Endothelial cell of umbilical vein (primary cell): ENCODE measurements at regions not wholly inside any gene's neighbourhood (a gene's known extent, or its start where the extent isn't known, plus 50 kb on each side); places are given as distances from the start of the nearest gene placed in this dataset.
A peak's percentile ranks its signal among the peaks of the same experiment; 100 is the strongest.

Experiments
- BruUV-seq: library from RNA; stranded (reverse); fragments of 400-500 nt; replicated peaks from 2 replicates; lab custom pipeline; 2021; lab: Mats Ljungman, UMichigan
- CTCF ChIA-PET: fragments of 300-600, 350-600 bp; sonication (Branson Sonifier 250); formaldehyde crosslinking; loops from one replicate; lab custom pipeline; 2021; ENCODE audit warnings: antibody characterized with exemption, inconsistent platforms; lab: Charles Lee
- POLR2A ChIA-PET: fragments of 300-600, 350-600 bp; sonication (Branson Sonifier 250); formaldehyde crosslinking; loops from one replicate; lab custom pipeline; 2021; ENCODE audit warnings: antibody characterized with exemption, inconsistent platforms; lab: Charles Lee
- DNase-seq: peaks from one replicate; pipeline ENCODE4 v3.0.0-alpha.2; 2011; ENCODE audit warnings: low read depth, low spot score
- FAIRE-seq: peaks from 2 replicates; lab custom pipeline; 2011; peaks lifted over from hg19 to GRCh38; lab: Jason Lieb, UNC
- H2AFZ ChIP-seq: 2 replicates; pipeline ENCODE4 v1.6.0; 2012; ENCODE audit warnings: low read depth, low read length, control low read depth, inconsistent platforms
- H3K27ac ChIP-seq: 2 replicates; pipeline ENCODE4 v1.5.1; 2011; ENCODE audit warnings: low read depth, mild to moderate bottlenecking, control low read depth, low read length, moderate library complexity; ENCODE audit not compliant: insufficient read depth
- H3K27me3 ChIP-seq, 2 experiments: 2 replicates each; pipeline versions ENCODE4 v1.6.0 to v1.6.1; 2011; ENCODE audit warnings: low read length in 2 of 2, mixed read lengths in 1 of 2; ENCODE audit not compliant: control insufficient read depth in 2 of 2, insufficient read depth in 2 of 2
- H3K36me3 ChIP-seq, 2 experiments: 2 replicates in 1 of 2; 3 replicates in 1 of 2; pipeline ENCODE4 v1.5.1; 2011; ENCODE audit warnings: low read length in 2 of 2, mild to moderate bottlenecking in 1 of 2, moderate library complexity in 1 of 2; ENCODE audit not compliant: control insufficient read depth in 2 of 2, insufficient read depth in 2 of 2; ENCODE audit errors: extremely low read depth in 1 of 2
- H3K4me1 ChIP-seq: 3 replicates; pipeline ENCODE4 v1.5.1; 2011; ENCODE audit warnings: mild to moderate bottlenecking, low read length; ENCODE audit not compliant: control insufficient read depth, insufficient read depth; ENCODE audit errors: extremely low read depth
- H3K4me2 ChIP-seq: 2 replicates; pipeline ENCODE4 v1.6.1; 2011; ENCODE audit warnings: low read length, control low read depth, mixed read lengths; ENCODE audit not compliant: insufficient read depth
- H3K4me3 ChIP-seq, 3 experiments: fragments of 200-600 bp in 1 of 3; sonication (generic), shearing (Covaris generic) in 1 of 3; replicated peaks in 1 of 3; 2 replicates each; pipeline ENCODE4 v1.5.1; 2011 to 2016; ENCODE audit warnings: control low read depth in 3 of 3, low read length in 3 of 3, mild to moderate bottlenecking in 2 of 3, inconsistent platforms in 1 of 3, low read depth in 1 of 3, moderate library complexity in 1 of 3; ENCODE audit not compliant: insufficient read depth in 1 of 3
- H3K79me2 ChIP-seq: 2 replicates; pipeline ENCODE4 v1.6.0; 2012; ENCODE audit warnings: low read length, inconsistent platforms; ENCODE audit not compliant: control insufficient read depth, insufficient read depth
- H3K9ac ChIP-seq: replicated peaks from 2 replicates; pipeline ENCODE3; 2011; ENCODE audit warnings: low read length, control low read depth; ENCODE audit not compliant: insufficient read depth; ENCODE audit errors: extremely low read depth
- H3K9me1 ChIP-seq: replicated peaks from 3 replicates; pipeline ENCODE4 v1.6.0; 2011; ENCODE audit warnings: mild to moderate bottlenecking, low read length; ENCODE audit not compliant: control insufficient read depth, insufficient read depth; ENCODE audit errors: extremely low read depth
- H3K9me3 ChIP-seq: replicated peaks from 2 replicates; pipeline ENCODE4 v1.5.1; 2012; ENCODE audit warnings: low read length, inconsistent platforms; ENCODE audit not compliant: control insufficient read depth, insufficient read depth
- H4K20me1 ChIP-seq: replicated peaks from 2 replicates; pipeline ENCODE3; 2011; ENCODE audit warnings: mild to moderate bottlenecking, low read length; ENCODE audit not compliant: control insufficient read depth, insufficient read depth; ENCODE audit errors: extremely low read depth
- EZH2 ChIP-seq: IDR thresholded peaks from 2 replicates; pipeline ENCODE4 v1.6.1; 2012; ENCODE audit warnings: borderline replicate concordance, low read depth, mild to moderate bottlenecking, moderate library complexity, low read length, inconsistent platforms; ENCODE audit not compliant: severe bottlenecking
- FOS ChIP-seq: IDR thresholded peaks from 2 replicates; pipeline ENCODE4 v1.6.1; 2011; ENCODE audit warnings: mild to moderate bottlenecking, low read length, moderate library complexity, borderline replicate concordance; ENCODE audit not compliant: insufficient read depth
- GATA2 ChIP-seq: IDR thresholded peaks from 2 replicates; pipeline ENCODE4 v1.7.0; 2011; ENCODE audit warnings: low read depth, mild to moderate bottlenecking, moderate library complexity, mixed read lengths, low read length; ENCODE audit not compliant: insufficient read length, insufficient read depth
- JUN ChIP-seq: IDR thresholded peaks from 2 replicates; pipeline ENCODE4 v1.6.1; 2011; ENCODE audit warnings: borderline replicate concordance, low read depth; ENCODE audit not compliant: insufficient read length, insufficient read depth
- MAX ChIP-seq: IDR thresholded peaks from 2 replicates; pipeline ENCODE4 v1.6.1; 2011; ENCODE audit not compliant: insufficient read depth, insufficient read length
- MYC ChIP-seq: IDR thresholded peaks from one replicate; pipeline ENCODE4 v1.6.1; 2011; ENCODE audit warnings: mild to moderate bottlenecking, low read depth, low read length
- POLR2A ChIP-seq: IDR thresholded peaks from 2 replicates; pipeline ENCODE4 v1.6.1; 2012; ENCODE audit warnings: low read depth, mild to moderate bottlenecking, control low read depth, low read length
- POLR2AphosphoS5 ChIP-seq: IDR thresholded peaks from 2 replicates; pipeline ENCODE4 v1.6.1; 2012; ENCODE audit warnings: low read depth, mild to moderate bottlenecking, control low read depth, low read length, moderate library complexity; ENCODE audit not compliant: insufficient read depth
- dilution Hi-C: fragments of 300-500 bp; cut with MboI; formaldehyde crosslinking; loops from one replicate; pipeline ENCODE4 v1.15.0; 2019; ENCODE audit warnings: low sequenced_read_pairs; ENCODE audit not compliant: extremely low pct_ligation_motif_present
- intact Hi-C: fragments of 100-400 bp; cut with micrococcal nuclease; formaldehyde crosslinking; loops from one replicate; pipeline ENCODE4 v1.10.0; 2022
- TF ChIP-seq, protein P1 (sequence below), 2 donors: IDR thresholded peaks; 1 replicate in 1 of 2; 2 replicates in 1 of 2; pipeline ENCODE4 v1.5.1; 2011; ENCODE audit warnings: low read length in 2 of 2, mild to moderate bottlenecking in 2 of 2, moderate library complexity in 2 of 2, control low read depth in 1 of 2, inconsistent platforms in 1 of 2, low read depth in 1 of 2; ENCODE audit not compliant: insufficient read depth in 1 of 2; ENCODE audit errors: extremely low read depth in 1 of 2

DNA sequence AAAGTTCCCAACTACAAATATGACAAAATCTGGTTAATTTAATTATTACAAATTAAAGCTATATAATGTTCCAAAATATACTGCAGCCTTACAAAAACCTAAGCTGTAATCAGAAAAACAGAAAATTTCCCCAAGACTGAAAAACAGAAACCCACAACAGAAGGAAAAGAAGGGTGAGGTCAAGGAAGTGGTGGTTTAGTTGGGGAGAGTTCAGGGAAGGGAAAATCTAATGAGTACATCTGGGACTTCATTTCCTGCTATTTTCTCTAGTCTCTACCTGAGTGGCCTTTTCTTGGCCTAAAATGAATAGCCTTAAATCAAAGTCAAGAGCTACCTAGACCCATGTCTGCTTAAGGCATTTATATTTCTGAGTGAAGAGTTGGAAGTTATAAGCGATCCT is 66.2 kb upstream of the BEND6 start:
- TF ChIP-seq FOS: no peak
- TF ChIP-seq MAX: no peak
- TF ChIP-seq, protein P1, sequence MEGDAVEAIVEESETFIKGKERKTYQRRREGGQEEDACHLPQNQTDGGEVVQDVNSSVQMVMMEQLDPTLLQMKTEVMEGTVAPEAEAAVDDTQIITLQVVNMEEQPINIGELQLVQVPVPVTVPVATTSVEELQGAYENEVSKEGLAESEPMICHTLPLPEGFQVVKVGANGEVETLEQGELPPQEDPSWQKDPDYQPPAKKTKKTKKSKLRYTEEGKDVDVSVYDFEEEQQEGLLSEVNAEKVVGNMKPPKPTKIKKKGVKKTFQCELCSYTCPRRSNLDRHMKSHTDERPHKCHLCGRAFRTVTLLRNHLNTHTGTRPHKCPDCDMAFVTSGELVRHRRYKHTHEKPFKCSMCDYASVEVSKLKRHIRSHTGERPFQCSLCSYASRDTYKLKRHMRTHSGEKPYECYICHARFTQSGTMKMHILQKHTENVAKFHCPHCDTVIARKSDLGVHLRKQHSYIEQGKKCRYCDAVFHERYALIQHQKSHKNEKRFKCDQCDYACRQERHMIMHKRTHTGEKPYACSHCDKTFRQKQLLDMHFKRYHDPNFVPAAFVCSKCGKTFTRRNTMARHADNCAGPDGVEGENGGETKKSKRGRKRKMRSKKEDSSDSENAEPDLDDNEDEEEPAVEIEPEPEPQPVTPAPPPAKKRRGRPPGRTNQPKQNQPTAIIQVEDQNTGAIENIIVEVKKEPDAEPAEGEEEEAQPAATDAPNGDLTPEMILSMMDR (IDR thresholded peaks at IDR 0.05; ENCODE audit: extremely low read depth in 1 of 2, insufficient read depth in 1 of 2, low read depth in 1 of 2, low read length in 2 of 2): no peak
- no peak for TF ChIP-seq POLR2AphosphoS5
- TF ChIP-seq JUN: no peak
- no peak for TF ChIP-seq EZH2
- no peak for TF ChIP-seq GATA2
- no peak for TF ChIP-seq MYC
- no peak for TF ChIP-seq POLR2A
- ChIA-PET POLR2A (no interaction called here), CTCF (interaction anchor here (0.6 to 3.3 kb wide), 6 partner anchors 14 to 435 kb away, joined by 3 to 22 read pairs (median 6); no protein-coding TSS in a partner anchor)
- FAIRE-seq: no peak
- Histone ChIP-seq H3K27ac (no peak overlapping the region), H3K4me2 (peak overlapping the region; percentile 21), H3K79me2 (no peaks in the 10 kb centered on the region), H3K36me3 (no peaks in the 10 kb centered on the region), H3K4me3 (no peak overlapping the region), H3K4me1 (peaks cover 30% of the 10 kb centered on the region), H2AFZ (peak overlapping the region; percentile 34), H4K20me1 (no peaks in the 10 kb centered on the region), H3K9ac (no peak overlapping the region), H3K9me1 (no peaks in the 10 kb centered on the region), H3K27me3 (no peaks in the 10 kb centered on the region), H3K9me3 (no peaks in the 10 kb centered on the region)
- intact Hi-C loops: no loop called here
- peak; percentile 28 for DNase-seq
- dilution Hi-C loops: no loop called here
- BruUV-seq: no TSS peak
